CD8-positive, alpha-beta memory T cell (primary cell): ENCODE measurements at regions not wholly inside any gene's neighbourhood (a gene's known extent, or its start where the extent isn't known, plus 50 kb on each side); places are given as distances from the start of the nearest gene placed in this dataset.
A peak's percentile ranks its signal among the peaks of the same experiment; 100 is the strongest.

Experiments used
- CTCF ChIA-PET: fragments of 350-600 bp; sonication (Branson Sonifier 250); formaldehyde crosslinking; loops from one replicate; lab custom pipeline; 2021; ENCODE audit warnings: antibody characterized with exemption; lab: Charles Lee
- POLR2A ChIA-PET: fragments of 350-600 bp; sonication (Branson Sonifier 250); formaldehyde crosslinking; loops from one replicate; lab custom pipeline; 2021; ENCODE audit warnings: antibody characterized with exemption; lab: Charles Lee
- DNase-seq, 5 donors: peaks; one replicate each; pipeline versions ENCODE4 v3.0.0 to v3.0.0-alpha.2; 2020 to 2022; ENCODE audit warnings: mixed read lengths in 1 of 5
- H3K27ac ChIP-seq: one replicate; pipeline ENCODE4 v1.7.0; 2013; ENCODE audit warnings: low read depth, mild to moderate bottlenecking, low read length, moderate library complexity
- H3K27me3 ChIP-seq: 2 replicates; pipeline ENCODE4 v1.7.0; 2013; ENCODE audit warnings: low read length, mild to moderate bottlenecking; ENCODE audit not compliant: insufficient read depth, poor library complexity, severe bottlenecking
- H3K36me3 ChIP-seq: 2 replicates; pipeline ENCODE4 v1.7.0; 2013; ENCODE audit warnings: mild to moderate bottlenecking, low read length, moderate library complexity; ENCODE audit not compliant: insufficient read depth
- H3K4me1 ChIP-seq: 2 replicates; pipeline ENCODE4 v1.7.0; 2013; ENCODE audit warnings: mild to moderate bottlenecking, low read length, moderate library complexity; ENCODE audit not compliant: insufficient read depth
- H3K4me3 ChIP-seq: 2 replicates; pipeline ENCODE4 v1.7.0; 2013; ENCODE audit warnings: mild to moderate bottlenecking, low read length
- H3K9me3 ChIP-seq: 2 replicates; pipeline ENCODE4 v1.7.0; 2013; ENCODE audit warnings: mild to moderate bottlenecking, low read length
- H3K27ac Mint-ChIP-seq, 8 donors: one replicate each; pipeline ENCODE4 v1.8.0; 2020 to 2021; ENCODE audit warnings: mixed read lengths in 8 of 8, mild to moderate bottlenecking in 6 of 8, inconsistent platforms in 3 of 8, moderate library complexity in 3 of 8
- H3K27me3 Mint-ChIP-seq, 2 donors: one replicate each; pipeline ENCODE4 v1.8.0; 2020 to 2021; ENCODE audit warnings: mixed read lengths in 2 of 2, mild to moderate bottlenecking in 1 of 2, moderate library complexity in 1 of 2
- H3K36me3 Mint-ChIP-seq, 3 donors: one replicate each; pipeline ENCODE4 v1.8.0; 2020 to 2021; ENCODE audit warnings: mixed read lengths in 3 of 3, inconsistent platforms in 1 of 3, mild to moderate bottlenecking in 1 of 3
- H3K4me1 Mint-ChIP-seq, 3 donors: one replicate each; pipeline ENCODE4 v1.8.0; 2020 to 2021; ENCODE audit warnings: mixed read lengths in 3 of 3, inconsistent platforms in 1 of 3, mild to moderate bottlenecking in 1 of 3
- H3K4me3 Mint-ChIP-seq, 7 donors: one replicate each; pipeline ENCODE4 v1.8.0; 2020 to 2021; ENCODE audit warnings: mixed read lengths in 7 of 7, mild to moderate bottlenecking in 6 of 7, moderate library complexity in 4 of 7, inconsistent platforms in 2 of 7
- H3K9me3 Mint-ChIP-seq, 5 donors: one replicate each; pipeline ENCODE4 v1.8.0; 2020 to 2022; ENCODE audit warnings: mixed read lengths in 5 of 5, mild to moderate bottlenecking in 3 of 5, moderate library complexity in 2 of 5, inconsistent platforms in 1 of 5

DNA sequence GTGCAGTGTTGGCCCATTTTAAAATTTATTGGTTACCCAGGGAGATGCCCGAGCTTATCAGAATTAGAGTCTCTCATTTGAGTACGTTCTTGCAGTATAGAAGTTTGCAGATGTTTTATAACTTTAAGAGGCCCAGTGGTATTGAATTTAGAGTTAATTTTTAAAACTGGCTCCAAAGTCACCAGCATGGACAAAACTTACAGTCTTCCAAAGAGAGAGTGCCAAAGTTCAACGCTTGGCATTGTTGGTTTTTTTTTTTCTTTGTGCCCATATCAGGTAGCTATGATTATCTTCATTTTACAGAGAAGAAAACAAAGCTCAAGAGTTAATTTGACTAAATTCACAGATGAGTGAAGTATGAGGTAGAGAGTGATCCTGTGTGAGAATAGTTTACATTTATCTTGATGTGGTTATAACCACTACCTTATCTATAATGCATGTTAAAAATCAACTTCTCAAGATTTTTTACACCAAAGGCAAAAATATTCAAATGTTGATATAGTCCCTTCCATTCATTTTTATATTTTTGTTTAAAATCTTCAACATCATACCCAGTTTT is 273.7 kb upstream of the DMRT1 start:
- Mint-ChIP-seq H3K9me3 (peaks cover 0 to 6% (median 0%) of the 10 kb centered on the region in 5 donors), H3K36me3 (peaks cover 0 to 6% (median 1%) of the 10 kb centered on the region in 3 donors)
- no peaks in the 10 kb centered on the region for H3K27me3 ChIP-seq

DNA sequence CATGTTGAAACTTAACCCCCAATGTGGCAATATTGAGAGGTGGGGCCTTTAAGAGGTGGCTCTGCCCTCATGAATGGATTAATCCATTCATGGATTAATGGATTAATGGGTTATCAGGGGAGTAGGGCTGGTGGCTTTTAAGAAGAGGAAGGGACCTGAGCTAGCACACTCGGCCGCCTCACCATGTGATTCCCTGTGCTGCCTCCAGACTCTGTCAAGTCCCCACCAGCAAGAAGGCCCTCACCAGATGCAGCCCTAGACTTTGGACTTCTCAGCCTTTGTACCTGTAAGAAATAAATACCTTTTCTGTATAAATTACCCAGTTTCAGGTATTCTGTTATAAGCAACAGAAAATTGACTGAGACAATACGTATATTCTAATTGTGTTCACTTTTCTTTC is 272.2 kb upstream of the DMRT1 start:
- peaks cover 0 to 6% (median 0%) of the 10 kb centered on the region in 5 donors for H3K9me3 Mint-ChIP-seq
- peaks cover 0 to 6% (median 1%) of the 10 kb centered on the region in 3 donors for H3K36me3 Mint-ChIP-seq
- no peak for DNase-seq
- H3K27ac Mint-ChIP-seq = no peak overlapping the region
- H3K4me3 Mint-ChIP-seq = no peak overlapping the region
- Histone ChIP-seq H3K4me3 (no peak overlapping the region), H3K27me3 (no peaks in the 10 kb centered on the region), H3K4me1 (no peaks in the 10 kb centered on the region), H3K9me3 (no peaks in the 10 kb centered on the region), H3K36me3 (no peaks in the 10 kb centered on the region), H3K27ac (no peak overlapping the region)
- no peaks in the 10 kb centered on the region for H3K4me1 Mint-ChIP-seq
- POLR2A ChIA-PET = no interaction called here
- CTCF ChIA-PET = no interaction called here
- H3K27me3 Mint-ChIP-seq = peaks cover 2 to 45% of the 10 kb centered on the region in 2 donors

More for the DNA sequence above, 273.7 kb upstream of the DMRT1 start:
- H3K36me3 ChIP-seq = no peaks in the 10 kb centered on the region
- CTCF ChIA-PET = no interaction called here
- no peak overlapping the region for H3K4me3 ChIP-seq
- no peaks in the 10 kb centered on the region for H3K4me1 ChIP-seq
- no peaks in the 10 kb centered on the region for H3K9me3 ChIP-seq
- no peak for DNase-seq
- Mint-ChIP-seq H3K27me3 (peaks cover 2 to 46% of the 10 kb centered on the region in 2 donors), H3K4me1 (no peaks in the 10 kb centered on the region), H3K27ac (no peak overlapping the region), H3K4me3 (no peak overlapping the region)
- no peak overlapping the region for H3K27ac ChIP-seq
- POLR2A ChIA-PET = no interaction called here

DNA sequence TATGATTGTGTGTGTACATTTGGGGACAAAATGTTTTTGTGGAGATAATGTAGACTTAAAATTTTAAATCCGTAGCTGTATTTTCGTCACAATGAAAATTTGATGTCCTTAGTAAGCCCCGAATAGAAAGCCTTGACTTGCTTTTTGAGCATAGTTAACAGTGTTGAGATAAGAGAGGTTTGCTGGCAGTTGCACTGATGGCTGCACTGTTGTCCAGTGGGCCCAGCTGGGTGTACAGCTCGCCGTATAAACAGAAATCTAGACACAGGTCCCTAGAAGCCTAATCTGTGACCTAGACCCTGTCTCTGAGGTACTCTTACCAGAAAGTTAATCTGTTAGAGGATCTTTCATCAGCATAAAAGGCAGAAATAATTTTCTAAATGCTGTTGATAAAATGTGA is 271.3 kb upstream of the DMRT1 start:
- H3K9me3 ChIP-seq = no peaks in the 10 kb centered on the region
- ChIA-PET CTCF (no interaction called here), POLR2A (no interaction called here)
- no peak overlapping the region for H3K27ac Mint-ChIP-seq
- H3K9me3 Mint-ChIP-seq = peaks cover 0 to 6% (median 0%) of the 10 kb centered on the region in 5 donors
- no peaks in the 10 kb centered on the region for H3K4me1 ChIP-seq
- H3K36me3 Mint-ChIP-seq = peaks cover 0 to 6% (median 1%) of the 10 kb centered on the region in 3 donors
- peaks cover 2 to 37% of the 10 kb centered on the region in 2 donors for H3K27me3 Mint-ChIP-seq
- no peak for DNase-seq
- H3K4me3 Mint-ChIP-seq = no peak overlapping the region
- no peaks in the 10 kb centered on the region for H3K36me3 ChIP-seq
- H3K27me3 ChIP-seq = no peaks in the 10 kb centered on the region
- H3K27ac ChIP-seq = no peak overlapping the region
- H3K4me1 Mint-ChIP-seq = no peaks in the 10 kb centered on the region
- no peak overlapping the region for H3K4me3 ChIP-seq

DNA sequence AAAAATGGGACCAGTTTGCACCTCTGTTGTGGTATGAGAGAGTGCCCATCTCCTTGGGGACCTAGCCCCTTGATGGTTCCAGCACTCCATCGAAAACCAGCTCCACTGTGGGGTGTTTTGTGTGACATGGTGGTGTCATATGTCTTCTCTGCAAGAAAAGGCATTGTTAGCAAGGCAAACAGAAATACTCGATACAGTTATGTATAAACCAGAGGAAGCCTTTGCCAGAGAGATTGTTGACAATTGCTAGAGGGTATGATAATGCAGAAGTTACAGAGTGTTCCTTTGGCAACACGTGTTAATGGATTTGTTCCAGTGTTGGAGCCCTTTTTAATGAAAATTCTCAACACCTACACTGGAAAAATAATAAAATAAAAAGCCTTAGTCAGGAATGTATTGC is 270.4 kb upstream of the DMRT1 start:
- H3K9me3 ChIP-seq = no peaks in the 10 kb centered on the region
- no peak overlapping the region for H3K27ac Mint-ChIP-seq
- no peaks in the 10 kb centered on the region for H3K4me1 ChIP-seq
- H3K36me3 Mint-ChIP-seq = peaks cover 0 to 6% (median 1%) of the 10 kb centered on the region in 3 donors
- H3K27ac ChIP-seq = no peak overlapping the region
- H3K27me3 Mint-ChIP-seq = peaks cover 2 to 31% of the 10 kb centered on the region in 2 donors
- POLR2A ChIA-PET = no interaction called here
- CTCF ChIA-PET = no interaction called here
- H3K27me3 ChIP-seq = no peaks in the 10 kb centered on the region
- H3K4me1 Mint-ChIP-seq = no peaks in the 10 kb centered on the region
- no peak for DNase-seq
- H3K4me3 Mint-ChIP-seq = no peak overlapping the region
- H3K4me3 ChIP-seq = no peak overlapping the region
- peaks cover 0 to 6% (median 0%) of the 10 kb centered on the region in 5 donors for H3K9me3 Mint-ChIP-seq
- no peaks in the 10 kb centered on the region for H3K36me3 ChIP-seq

DNA sequence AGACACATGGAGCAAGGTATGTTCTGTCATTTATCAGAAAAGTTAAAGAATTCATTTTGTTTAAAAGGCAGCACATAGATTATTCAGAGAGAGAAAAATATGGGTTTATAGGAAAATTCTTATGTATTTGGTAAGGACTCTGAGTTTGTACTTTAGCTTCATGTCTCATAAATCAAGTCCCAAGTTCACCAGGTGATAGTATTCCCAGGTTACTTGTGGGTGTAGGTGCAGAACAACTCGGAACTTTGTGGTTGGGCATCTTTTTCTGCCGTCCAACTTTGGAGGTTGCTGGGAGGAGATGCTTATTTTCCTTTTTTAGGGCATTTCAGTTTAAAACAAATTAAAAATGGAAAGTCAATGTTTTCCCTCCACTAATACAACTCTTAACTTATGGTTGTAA is 269.8 kb upstream of the DMRT1 start:
- H3K36me3 ChIP-seq = no peaks in the 10 kb centered on the region
- Mint-ChIP-seq H3K27ac (no peak overlapping the region), H3K4me1 (no peaks in the 10 kb centered on the region), H3K27me3 (peaks cover 0 to 24% of the 10 kb centered on the region in 2 donors), H3K9me3 (peaks cover 0 to 4% (median 0%) of the 10 kb centered on the region in 5 donors), H3K36me3 (peaks cover 0 to 5% (median 1%) of the 10 kb centered on the region in 3 donors), H3K4me3 (no peak overlapping the region)
- POLR2A ChIA-PET = no interaction called here
- no peak overlapping the region for H3K27ac ChIP-seq
- no peaks in the 10 kb centered on the region for H3K27me3 ChIP-seq
- no peak overlapping the region for H3K4me3 ChIP-seq
- no peaks in the 10 kb centered on the region for H3K9me3 ChIP-seq
- DNase-seq = no peak
- H3K4me1 ChIP-seq = no peaks in the 10 kb centered on the region
- CTCF ChIA-PET = no interaction called here

DNA sequence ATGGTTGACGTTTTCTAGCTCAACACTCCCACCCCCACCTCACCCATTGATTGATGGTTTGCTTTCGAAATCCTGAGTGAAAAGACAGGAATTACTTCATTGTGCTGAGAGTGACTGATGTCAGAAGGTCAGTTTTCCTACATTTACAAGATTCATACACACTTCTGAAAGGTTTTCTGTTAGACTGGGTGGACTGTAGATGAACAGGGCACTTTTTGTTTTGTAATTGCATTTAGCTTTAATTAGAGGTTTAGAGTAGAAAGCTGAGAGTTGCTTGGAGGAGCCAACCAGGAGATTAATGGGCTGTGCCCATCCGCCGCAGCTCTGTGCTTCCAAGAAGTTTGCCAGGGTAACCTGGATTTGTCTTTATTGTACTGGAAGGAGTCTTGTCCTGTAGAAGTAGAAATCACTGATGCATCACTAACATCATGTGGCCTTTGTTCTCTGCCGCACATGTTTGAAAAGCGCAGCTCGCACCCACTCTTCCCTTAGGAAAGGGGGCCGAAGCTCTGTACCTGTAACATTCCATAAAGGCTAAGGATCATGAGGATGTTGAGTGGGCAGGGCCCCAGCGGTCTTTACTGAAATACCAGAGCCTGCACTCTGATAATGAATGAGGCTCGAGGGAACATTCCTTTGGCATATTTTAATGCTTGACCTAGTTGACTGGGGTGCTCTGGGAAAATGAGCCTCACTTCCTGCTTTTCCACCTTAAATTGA is 267.6 kb upstream of the DMRT1 start:
- H3K27ac ChIP-seq = no peak overlapping the region
- no peaks in the 10 kb centered on the region for H3K9me3 ChIP-seq
- CTCF ChIA-PET = no interaction called here
- Mint-ChIP-seq H3K27me3 (peaks cover 2 to 14% of the 10 kb centered on the region in 2 donors), H3K9me3 (no peaks in the 10 kb centered on the region), H3K4me1 (no peaks in the 10 kb centered on the region), H3K4me3 (no peak overlapping the region), H3K27ac (no peak overlapping the region), H3K36me3 (no peaks in the 10 kb centered on the region)
- H3K4me1 ChIP-seq = no peaks in the 10 kb centered on the region
- no peaks in the 10 kb centered on the region for H3K36me3 ChIP-seq
- H3K27me3 ChIP-seq = no peaks in the 10 kb centered on the region
- DNase-seq = no peak
- no peak overlapping the region for H3K4me3 ChIP-seq
- POLR2A ChIA-PET = no interaction called here

DNA sequence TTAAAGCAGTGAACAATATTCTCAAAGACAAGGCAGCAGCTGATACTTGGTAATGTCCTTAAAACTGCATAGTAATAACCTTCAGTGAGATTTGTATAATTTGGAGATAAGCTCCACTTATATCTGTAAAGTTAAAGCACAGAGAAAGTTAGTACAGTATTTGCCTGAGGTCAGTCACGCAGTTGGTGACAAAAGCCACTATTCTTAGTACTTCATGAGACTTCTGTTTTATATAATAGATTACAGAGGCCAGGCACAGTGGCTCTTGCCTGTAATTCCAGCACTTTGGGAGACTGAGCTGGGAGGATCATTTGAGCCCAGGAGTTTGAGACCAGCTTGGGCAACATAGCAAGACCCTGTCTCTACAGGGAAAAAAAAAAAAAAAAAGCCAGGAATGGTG is 266.4 kb upstream of the DMRT1 start:
- no peak overlapping the region for H3K27ac Mint-ChIP-seq
- no peaks in the 10 kb centered on the region for H3K27me3 ChIP-seq

DNA sequence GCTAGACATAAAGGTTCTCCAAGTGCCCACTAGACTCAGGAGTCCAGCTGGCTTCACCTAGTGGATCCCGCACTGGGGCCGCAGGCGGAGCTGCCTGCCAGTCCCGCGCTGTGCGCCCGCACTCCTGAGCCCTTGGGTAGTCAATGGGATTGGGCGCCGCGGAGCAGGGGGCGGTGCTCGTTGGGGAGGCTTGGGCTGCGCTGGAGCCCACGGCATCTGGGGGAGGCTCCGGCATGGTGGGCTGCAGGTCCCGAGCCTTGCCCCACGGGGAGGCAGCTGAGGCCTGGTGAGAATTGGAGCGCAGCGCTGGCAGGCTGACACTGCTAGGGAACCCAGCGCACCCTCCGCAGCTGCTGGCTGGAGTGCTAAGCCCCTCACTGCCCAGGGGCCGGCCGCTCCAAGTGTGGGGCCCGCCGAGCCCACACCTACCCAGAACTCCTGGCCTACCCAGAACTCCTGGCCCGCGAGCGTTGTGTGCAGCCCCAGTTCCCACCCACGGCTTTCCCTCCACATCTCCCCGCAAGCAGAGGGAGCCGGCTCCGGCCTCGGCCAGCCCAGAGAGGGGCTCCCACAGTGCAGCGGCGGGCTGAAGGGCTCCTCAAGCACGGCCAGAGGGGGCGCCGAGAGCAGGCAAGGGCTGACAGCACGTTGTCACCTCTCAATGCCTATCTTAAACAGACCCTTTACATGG is 260.7 kb upstream of the DMRT1 start:
- DNase-seq = peak in 1 of 5 donors; percentile 42
- H3K4me3 Mint-ChIP-seq = no peak overlapping the region
- POLR2A ChIA-PET = no interaction called here

More for the DNA sequence above, 266.4 kb upstream of the DMRT1 start:
- DNase-seq = no peak
- H3K9me3 Mint-ChIP-seq = no peaks in the 10 kb centered on the region
- no peaks in the 10 kb centered on the region for H3K4me1 ChIP-seq
- no peaks in the 10 kb centered on the region for H3K9me3 ChIP-seq
- no peak overlapping the region for H3K4me3 ChIP-seq
- H3K4me3 Mint-ChIP-seq = no peak overlapping the region
- no peaks in the 10 kb centered on the region for H3K36me3 ChIP-seq
- H3K27me3 Mint-ChIP-seq = peaks cover 6 to 26% of the 10 kb centered on the region in 2 donors
- no peaks in the 10 kb centered on the region for H3K4me1 Mint-ChIP-seq
- H3K36me3 Mint-ChIP-seq = peaks cover 0 to 4% (median 2%) of the 10 kb centered on the region in 3 donors
- POLR2A ChIA-PET = no interaction called here
- CTCF ChIA-PET = no interaction called here
- H3K27ac ChIP-seq = no peak overlapping the region

More for the DNA sequence above, 260.7 kb upstream of the DMRT1 start:
- no peak overlapping the region for H3K27ac Mint-ChIP-seq
- no peaks in the 10 kb centered on the region for H3K4me1 Mint-ChIP-seq
- no peaks in the 10 kb centered on the region for H3K36me3 ChIP-seq
- peaks cover 6 to 14% of the 10 kb centered on the region in 2 donors for H3K27me3 Mint-ChIP-seq
- CTCF ChIA-PET = no interaction called here
- H3K27ac ChIP-seq = no peak overlapping the region
- no peaks in the 10 kb centered on the region for H3K9me3 ChIP-seq
- H3K4me3 ChIP-seq = no peak overlapping the region
- H3K36me3 Mint-ChIP-seq = peaks cover 0 to 5% (median 2%) of the 10 kb centered on the region in 3 donors
- H3K27me3 ChIP-seq = no peaks in the 10 kb centered on the region
- H3K9me3 Mint-ChIP-seq = no peaks in the 10 kb centered on the region
- no peaks in the 10 kb centered on the region for H3K4me1 ChIP-seq
